ENCODE measurements at regions not wholly inside any gene's neighbourhood (a gene's known extent, or its start where the extent isn't known, plus 50 kb on each side); places are given as distances from the start of the nearest gene placed in this dataset.

DNA sequence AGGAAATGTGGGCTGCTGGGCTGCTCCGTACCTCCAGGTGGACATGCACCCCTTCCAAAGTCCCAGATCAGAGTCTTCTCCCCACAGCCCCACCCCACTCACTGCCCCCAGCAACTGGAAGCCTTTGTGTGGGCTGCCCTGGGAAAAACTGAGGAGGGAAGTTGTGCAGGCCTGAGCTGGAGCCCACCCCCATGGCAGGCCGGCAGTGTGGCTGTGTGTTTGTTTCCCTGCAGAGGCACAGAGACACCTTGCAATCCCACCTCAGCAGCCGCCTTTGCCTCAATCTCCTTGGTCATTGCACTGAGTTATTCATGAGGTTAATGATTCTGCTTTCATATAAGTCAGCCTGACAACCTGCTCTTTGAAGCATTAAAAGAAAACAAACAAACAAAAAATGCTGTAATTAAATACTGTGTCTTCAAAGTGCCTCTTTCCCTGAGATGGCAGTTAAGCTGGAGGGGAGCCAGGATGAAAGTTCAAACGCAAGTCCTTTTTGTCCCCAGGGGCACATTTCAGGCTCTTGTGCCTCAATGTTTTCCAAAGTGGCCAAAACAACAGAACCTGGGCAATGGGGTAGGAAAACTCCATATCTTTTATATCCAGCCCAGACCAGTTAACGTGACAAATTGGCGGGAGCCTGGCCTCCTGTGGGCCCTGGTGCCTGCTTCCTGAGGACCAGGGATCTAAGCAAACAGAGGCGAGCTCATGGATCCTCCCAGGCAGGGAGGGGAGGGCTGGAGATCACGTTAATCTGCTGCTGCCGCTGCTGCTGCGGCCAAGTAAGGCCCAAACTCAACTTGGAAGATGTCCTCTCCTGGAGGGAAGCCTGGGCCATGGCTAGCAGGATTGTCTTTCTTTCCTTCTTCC is 51.9 kb upstream of the TSPAN11 start:
- no peak for DNase-seq

GRCh38 chr12:30870491-30871265 is 55.9 kb upstream of the TSPAN11 start:
- DNase-seq: no peak

GRCh38 chr12:30867415-30867814 is 59.1 kb upstream of the TSPAN11 start:
- DNase-seq: no peak

DNA sequence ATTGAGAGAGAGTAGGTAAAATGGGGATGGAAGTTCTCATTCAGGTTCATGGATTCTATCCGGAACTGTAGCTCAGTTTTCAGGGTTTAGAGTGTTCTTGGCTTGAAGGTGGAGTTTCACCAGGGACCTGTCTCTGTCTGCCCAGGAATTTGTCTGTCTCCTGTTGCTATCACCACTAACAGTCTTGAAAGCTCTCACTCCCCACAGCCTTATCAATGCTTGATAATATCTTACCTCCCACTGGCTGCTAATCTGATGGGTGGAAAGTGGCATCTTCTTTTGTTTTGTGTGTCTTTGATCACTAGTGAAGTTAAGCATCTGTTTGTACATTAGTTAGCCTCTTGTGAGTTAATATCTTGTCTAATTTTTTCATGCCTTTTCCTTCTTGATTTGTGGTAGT is 60.3 kb upstream of the TSPAN11 start:
- DNase-seq: no peak

DNA sequence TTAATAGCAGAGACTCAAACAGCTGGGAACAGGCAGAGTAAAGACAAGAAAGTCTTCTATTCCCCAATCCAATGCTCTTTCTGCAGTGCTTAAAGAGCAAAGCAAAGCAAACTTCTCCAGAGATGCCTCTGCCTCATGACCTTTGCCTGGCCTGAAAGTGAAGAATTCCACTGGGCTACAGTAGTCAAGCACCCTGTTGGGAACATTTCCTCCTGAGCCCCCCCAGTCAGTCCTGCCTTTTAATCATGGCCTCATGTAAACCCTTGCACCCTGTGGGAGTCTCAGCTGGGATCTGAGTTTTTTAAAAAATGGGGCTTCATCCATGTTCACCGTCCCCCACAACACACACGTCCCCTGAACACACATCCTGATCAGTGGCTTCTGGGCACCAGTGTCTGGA is 62.7 kb upstream of the TSPAN11 start:
- DNase-seq: no peak

GRCh38 chr12:30862486-30862885 is 64.1 kb upstream of the TSPAN11 start:
- DNase-seq: no peak

- DNase-seq: no peak
Measured at GRCh38 chr12:30859226-30859625, 67.3 kb upstream of the TSPAN11 start.

DNA sequence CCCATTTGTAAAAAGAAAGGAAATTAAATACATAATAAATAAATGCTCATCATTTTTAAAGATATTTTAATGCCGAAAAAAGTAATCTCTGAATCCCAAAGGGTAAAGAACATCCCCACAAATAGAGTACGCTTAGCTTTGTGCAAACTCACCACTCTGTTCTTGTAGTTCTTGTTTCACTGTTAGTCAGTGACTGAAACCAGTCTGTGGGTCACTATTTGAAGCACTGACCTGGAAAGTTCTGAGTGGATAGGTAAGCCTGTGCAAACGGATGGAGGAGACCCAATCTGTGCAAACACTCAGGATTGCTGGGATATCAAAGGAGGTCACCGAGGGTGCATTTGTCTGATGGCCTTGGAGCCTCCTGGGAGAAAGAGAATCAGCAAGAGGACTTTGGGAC is 68.1 kb upstream of the TSPAN11 start:
- no peak for DNase-seq

DNA sequence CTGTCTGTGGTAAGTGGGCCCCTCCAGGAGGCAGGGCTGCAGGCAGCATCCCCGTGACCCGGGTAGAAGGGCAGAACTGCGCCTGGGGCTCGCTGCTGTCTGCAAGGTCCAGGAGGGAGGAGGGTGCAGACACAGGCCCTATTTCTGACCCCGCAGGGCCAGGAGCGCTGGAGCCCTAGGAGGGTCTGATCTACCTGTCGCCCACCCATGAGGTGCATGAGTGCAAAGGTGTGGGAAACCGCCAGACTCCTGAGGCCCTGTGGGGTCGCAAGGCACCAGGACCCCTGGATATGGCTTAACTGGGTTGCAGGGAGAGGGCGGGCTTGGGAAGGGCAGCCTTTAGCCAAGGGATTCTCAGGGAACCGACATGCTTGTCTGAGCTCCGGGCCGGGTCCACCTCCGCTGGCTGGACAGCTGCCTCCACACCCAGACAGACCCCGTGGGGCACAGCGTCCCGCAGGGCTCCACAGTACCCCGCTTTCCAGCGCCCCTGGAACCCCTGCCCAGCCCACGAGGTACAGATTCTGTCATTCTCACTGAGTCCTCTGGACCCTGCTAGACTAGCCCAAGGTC is 72.9 kb upstream of the TSPAN11 start:
- no peak for DNase-seq

DNA sequence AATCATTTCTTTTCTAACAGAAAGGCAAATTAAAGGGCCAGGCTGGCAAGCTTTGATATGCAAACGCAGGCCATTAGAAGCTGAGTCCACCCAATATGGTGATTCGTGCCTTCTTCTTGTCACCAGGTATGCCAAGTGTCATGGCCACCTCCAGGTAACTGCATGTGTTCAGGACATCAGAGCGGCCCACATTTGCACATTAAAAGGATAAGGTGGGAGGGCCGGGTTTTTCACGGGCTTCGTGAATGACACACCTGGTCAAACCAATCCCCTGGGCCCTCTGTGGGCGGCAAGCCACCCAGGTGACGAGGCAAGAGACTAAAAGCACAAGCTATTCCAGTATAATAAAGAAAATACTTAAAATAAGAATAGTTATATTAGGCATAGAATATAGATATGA is 75.9 kb upstream of the TSPAN11 start:
- no peak for DNase-seq

DNA sequence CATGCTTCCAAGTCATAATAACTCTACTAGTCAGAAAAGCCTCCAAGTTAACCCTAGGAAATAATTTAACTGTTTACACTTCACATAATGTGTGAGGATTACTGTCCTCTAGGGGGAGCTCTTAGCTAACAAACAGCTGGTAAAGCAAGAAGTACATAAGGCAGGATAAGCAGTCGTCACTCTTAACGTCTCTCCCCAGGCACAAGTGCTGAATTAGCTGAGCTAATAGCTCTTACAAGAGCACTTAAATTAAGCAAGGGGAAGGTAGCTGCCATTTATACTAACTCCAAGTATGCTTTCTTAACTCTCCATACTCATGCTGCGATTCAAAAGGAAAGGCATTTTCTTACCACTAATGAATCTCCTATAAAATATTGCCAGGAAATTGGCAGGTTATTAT is 79.3 kb upstream of the TSPAN11 start:
- peak; percentile 50 for DNase-seq

DNA sequence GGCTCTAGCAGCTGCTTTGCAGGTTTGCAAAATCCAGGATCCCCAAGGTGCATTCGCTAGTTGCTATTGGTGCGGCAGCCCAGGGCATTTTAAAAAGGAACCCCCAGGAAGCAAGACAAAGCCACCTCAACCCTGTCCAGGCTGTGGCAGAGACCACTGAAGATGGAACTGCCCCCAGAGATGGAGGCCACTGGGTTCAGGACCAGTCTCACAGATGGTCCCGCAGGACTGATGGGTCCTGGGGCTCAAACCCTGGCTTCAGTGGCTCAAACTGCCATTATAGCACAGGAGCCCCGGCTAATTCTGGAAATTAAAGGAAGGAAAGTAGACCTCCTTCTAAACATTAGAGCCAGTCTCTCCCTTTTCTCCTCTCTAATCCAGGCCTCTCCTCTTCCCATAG is 79.8 kb upstream of the TSPAN11 start:
- no peak for DNase-seq

DNA sequence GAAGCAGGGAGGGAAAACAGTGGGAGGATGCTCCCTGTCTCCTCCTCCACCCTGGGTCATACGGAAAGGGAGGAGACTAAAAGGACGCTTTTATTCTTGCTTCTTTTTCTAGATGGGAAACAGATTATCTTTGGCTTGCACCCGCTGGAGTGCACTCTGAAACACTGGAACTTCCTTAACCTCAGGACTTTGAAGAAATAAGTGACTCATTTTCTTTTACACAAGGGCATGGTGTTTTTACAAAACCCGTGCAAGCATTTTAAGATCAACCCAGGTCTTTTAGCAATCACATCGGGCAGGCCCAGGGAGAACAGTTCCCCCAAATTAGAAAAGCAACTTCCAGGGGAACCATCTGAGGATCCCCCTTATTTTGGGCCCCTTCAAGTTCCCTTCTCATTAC is 80.9 kb upstream of the TSPAN11 start:
- DNase-seq: no peak

GRCh38 chr12:30843211-30843610 is 83.3 kb upstream of the TSPAN11 start:
- no peak for DNase-seq

GRCh38 chr12:30840715-30841114 is 85.8 kb upstream of the TSPAN11 start:
- DNase-seq: no peak

DNA sequence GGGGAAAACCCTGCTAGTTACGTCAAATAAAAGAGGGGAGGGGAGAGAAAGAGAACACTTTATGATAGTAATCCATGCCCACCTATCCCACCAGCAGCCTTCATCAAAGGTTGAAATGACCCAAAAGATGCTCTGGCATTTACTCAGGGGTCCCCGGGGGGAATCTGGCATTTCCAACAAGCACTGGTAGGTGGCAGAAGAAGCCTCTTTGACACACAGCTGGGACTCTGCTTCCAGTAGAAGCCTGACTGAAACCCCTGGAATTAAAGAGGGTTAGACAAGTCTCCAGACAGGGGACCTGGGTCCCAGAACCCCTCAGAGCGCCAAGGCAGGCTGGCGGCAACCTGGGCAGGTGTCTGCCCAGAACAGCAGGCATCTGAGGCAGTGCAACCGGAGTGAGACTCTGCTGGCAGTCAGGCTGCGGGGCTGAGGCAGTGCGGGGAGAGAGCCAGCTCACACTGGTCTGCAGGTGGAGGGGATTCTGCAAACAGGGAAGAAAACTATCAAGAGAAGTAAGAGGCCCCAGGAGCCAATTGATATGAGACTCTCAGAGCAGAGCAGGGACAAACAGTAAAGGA is 85.0 kb upstream of the CAPRIN2 start:
- DNase-seq: no peak

- no peak for DNase-seq
Measured at GRCh38 chr12:30837595-30837994, 82.8 kb upstream of the CAPRIN2 start.

DNA sequence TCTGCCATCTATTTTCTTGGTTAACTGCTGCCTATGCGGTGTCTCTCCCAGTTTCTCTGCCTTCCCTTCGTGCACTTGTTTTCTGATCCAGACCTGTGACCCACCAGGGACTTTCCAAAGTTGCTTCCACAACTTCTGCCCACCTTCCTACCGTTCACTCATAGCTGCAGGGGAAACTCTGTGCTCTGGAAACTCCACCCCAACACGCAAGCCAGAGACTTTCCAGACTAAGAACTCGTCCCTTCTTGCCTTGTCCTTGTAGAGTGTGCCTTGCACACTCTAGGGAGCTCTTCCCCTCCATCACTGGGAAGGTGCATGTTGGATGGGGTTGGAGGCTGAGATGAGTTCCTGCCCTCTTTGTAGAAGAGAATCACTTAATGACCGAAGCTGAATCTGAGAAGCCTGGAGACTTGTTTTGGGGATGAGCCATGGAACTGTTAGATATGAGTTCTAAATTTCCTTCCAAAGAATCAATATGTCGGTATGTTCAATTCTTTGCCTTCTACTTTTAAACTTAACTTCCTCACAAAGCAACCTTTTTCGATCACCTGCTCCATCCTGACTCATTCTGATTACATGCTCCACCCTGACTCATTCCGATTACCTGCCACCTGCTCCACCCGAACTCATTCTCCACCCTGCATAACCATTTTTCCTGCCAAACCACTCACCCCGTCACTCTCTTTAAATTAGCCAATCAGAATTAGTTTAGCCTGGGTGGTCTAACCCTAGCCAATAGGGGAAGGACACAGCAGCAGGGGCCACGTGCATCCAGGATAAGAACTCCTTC is 82.1 kb upstream of the CAPRIN2 start:
- DNase-seq: no peak

DNA sequence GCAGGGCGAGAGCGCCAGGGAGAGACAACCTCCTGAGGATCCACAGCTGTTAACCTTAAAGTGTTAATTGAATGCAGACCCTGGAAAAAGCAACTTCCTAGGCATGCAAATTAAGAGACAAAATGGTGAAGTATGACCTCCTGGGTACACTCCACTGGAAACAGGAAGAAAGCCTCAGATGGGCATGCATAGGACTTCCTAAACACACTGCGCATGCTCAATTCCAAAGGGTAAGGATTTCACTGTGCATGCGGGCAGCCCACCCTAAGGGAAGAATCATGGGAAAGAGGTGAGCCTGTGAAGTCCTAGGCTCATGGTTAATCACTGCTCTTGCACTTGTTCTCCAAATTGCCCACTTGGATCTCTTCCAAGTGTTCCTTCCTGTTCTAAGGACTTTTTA is 80.5 kb upstream of the CAPRIN2 start:
- DNase-seq: no peak

GRCh38 chr12:30830751-30831150 is 76.0 kb upstream of the CAPRIN2 start:
- DNase-seq: no peak

DNA sequence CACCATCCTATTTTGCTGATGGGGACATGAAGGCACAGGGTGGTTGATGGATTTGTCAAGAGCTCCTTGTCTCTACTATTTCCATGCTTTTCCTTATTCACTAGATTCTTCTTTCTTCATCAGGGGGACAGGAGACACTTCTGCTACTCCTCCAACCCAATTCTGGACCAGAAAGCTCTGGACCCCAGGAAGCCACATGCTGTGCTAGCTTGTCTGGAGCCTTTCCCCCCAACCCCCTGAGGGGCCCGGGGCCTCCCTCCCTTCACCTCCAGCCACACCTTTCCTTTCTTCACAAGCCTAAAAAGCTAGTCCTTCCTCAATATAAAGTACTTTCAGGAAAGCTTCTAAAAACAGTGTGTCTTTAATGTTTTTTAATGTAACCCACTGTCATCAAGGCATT is 75.1 kb upstream of the CAPRIN2 start:
- no peak for DNase-seq

- no peak for DNase-seq
Measured at GRCh38 chr12:30828686-30829085, 73.9 kb upstream of the CAPRIN2 start.
